ENCODE measurements at regions not wholly inside any gene's neighbourhood (a gene's known extent, or its start where the extent isn't known, plus 50 kb on each side); places are given as distances from the start of the nearest gene placed in this dataset.

DNA sequence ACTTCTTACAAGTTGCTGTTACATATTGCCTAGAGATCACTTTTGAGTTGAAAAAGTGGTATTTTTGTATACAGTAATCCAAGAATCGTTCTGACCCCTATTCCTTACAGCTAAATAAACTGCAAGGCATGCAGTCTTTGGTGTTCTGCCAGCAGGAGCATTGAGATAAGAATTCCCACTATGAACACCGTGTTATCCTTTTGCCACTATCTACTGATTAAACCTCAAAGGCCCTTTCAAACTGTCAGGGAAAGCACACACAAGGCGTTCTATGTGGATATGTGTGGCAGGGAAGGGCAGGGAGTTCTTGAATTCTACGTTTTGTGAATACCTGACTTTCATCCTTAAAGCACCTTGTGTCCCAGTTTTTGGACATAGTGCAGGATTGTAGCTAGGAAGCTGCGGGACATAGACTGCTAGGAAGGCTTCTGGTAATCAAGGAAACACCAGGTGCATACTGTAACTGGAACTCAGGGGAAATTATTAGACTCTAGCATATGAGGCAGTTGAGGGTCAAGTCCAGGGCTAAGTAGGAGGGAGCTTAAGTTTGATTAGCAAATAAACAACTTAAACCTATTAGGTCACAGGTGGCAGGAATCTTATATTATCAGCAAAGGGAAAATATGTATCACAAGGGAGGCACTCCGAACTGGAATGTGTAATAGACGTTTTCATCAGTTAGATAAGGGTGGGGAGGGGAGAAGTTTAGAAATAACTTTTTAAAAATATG, 506.6 kb downstream of the RNF144B start:
- peaks cover 5% of the 10 kb centered on the region for H3K9me3 Mint-ChIP-seq
- DNase-seq = no peak
- H3K36me3 Mint-ChIP-seq (ENCODE audit: low read depth) = no peaks in the 10 kb centered on the region
- CTCF ChIA-PET = no interaction called here
- no peaks in the 10 kb centered on the region for H3K27me3 ChIP-seq (ENCODE audit: control insufficient read depth in 1 of 2, insufficient read depth in 2 of 2, low read length in 2 of 2)
- intact Hi-C loops (cut with DNase I, micrococcal nuclease) = no loop called here
- TF ChIP-seq, protein P1, sequence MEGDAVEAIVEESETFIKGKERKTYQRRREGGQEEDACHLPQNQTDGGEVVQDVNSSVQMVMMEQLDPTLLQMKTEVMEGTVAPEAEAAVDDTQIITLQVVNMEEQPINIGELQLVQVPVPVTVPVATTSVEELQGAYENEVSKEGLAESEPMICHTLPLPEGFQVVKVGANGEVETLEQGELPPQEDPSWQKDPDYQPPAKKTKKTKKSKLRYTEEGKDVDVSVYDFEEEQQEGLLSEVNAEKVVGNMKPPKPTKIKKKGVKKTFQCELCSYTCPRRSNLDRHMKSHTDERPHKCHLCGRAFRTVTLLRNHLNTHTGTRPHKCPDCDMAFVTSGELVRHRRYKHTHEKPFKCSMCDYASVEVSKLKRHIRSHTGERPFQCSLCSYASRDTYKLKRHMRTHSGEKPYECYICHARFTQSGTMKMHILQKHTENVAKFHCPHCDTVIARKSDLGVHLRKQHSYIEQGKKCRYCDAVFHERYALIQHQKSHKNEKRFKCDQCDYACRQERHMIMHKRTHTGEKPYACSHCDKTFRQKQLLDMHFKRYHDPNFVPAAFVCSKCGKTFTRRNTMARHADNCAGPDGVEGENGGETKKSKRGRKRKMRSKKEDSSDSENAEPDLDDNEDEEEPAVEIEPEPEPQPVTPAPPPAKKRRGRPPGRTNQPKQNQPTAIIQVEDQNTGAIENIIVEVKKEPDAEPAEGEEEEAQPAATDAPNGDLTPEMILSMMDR (IDR thresholded peaks at IDR 0.05) = no peak
- peaks cover 0 to 3% of the 10 kb centered on the region in 2 experiments for H3K9me3 ChIP-seq (ENCODE audit: control insufficient read depth in 1 of 2, insufficient read depth in 1 of 2, low read length in 2 of 2)
- H3K4me1 Mint-ChIP-seq (ENCODE audit: low read depth) = no peaks in the 10 kb centered on the region
- POLR2A ChIA-PET = no interaction called here
- no peak overlapping the region for H3K4me3 Mint-ChIP-seq
- no peak for ATAC-seq (ENCODE audit: poor library complexity)
- H3K27me3 Mint-ChIP-seq = no peaks in the 10 kb centered on the region
- H3K4me1 ChIP-seq (ENCODE audit: insufficient read depth, low read length) = no peaks in the 10 kb centered on the region
- H3K27ac Mint-ChIP-seq = no peak overlapping the region
- no peak overlapping the region for H3K27ac ChIP-seq (ENCODE audit: low read depth in 1 of 2, low read length in 2 of 2)
- no peak overlapping the region for H3K4me3 ChIP-seq (ENCODE audit: low read length)
- H3K36me3 ChIP-seq (ENCODE audit: insufficient read depth, low read length) = no peaks in the 10 kb centered on the region

DNA sequence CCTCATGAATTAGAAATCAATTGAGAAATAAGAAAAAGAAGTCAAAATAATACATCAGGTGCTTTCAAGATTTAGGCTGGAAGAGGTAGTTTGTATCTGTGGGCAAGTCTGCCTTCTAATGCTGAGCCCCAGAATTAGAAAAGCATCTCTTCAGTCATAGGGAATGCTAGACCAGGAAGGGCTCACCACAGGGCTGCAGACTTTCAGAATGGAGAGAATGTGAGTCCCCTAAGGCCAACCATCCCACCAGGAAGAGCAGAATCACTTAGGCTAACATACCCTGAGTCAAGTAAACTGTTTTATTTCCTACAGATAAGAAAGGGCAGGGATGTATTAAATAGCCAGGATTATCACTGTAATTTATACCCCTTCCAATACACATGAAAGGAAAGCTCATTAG, 510.2 kb downstream of the RNF144B start:
- no peak overlapping the region for H3K4me3 Mint-ChIP-seq

DNA sequence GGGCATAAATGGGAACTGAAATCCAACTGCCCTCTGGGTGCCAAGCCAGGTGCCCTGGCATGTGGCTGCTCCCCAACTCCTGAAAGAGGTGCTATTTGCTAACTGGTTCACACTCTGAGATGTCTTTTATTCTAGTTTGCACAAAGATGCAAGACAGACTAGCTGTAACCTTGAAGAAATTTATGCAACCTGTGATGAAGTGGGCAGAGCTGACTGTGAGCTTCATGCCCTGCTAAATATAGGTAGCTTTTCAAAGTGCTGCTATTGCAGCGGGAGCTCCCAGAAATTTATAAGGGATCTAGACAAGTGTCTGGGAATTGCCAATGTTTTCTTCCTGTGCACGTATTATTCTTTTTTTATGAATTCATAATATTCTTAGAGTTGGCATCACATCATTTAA, 517.5 kb downstream of the RNF144B start:
- TF ChIP-seq, protein P1 (IDR thresholded peaks at IDR 0.05) = no peak
- Histone ChIP-seq H3K4me3 (ENCODE audit: low read length) (no peak overlapping the region), H3K27ac (ENCODE audit: low read depth in 1 of 2, low read length in 2 of 2) (no peak overlapping the region), H3K4me1 (ENCODE audit: insufficient read depth, low read length) (no peaks in the 10 kb centered on the region), H3K9me3 (ENCODE audit: control insufficient read depth in 1 of 2, insufficient read depth in 1 of 2, low read length in 2 of 2) (no peaks in the 10 kb centered on the region), H3K36me3 (ENCODE audit: insufficient read depth, low read length) (no peaks in the 10 kb centered on the region), H3K27me3 (ENCODE audit: control insufficient read depth in 1 of 2, insufficient read depth in 2 of 2, low read length in 2 of 2) (no peaks in the 10 kb centered on the region)
- ATAC-seq (ENCODE audit: poor library complexity) (no peak), DNase-seq (no peak)
- Mint-ChIP-seq H3K9me3 (peaks cover 4% of the 10 kb centered on the region), H3K4me1 (ENCODE audit: low read depth) (no peaks in the 10 kb centered on the region), H3K27ac (no peak overlapping the region), H3K36me3 (ENCODE audit: low read depth) (no peaks in the 10 kb centered on the region), H3K4me3 (no peak overlapping the region), H3K27me3 (no peaks in the 10 kb centered on the region)
- intact Hi-C loops (cut with DNase I, micrococcal nuclease) = no loop called here
- POLR2A ChIA-PET = no interaction called here
- CTCF ChIA-PET = no interaction called here

More for the DNA sequence above, 510.2 kb downstream of the RNF144B start:
- no peak overlapping the region for H3K4me3 ChIP-seq (ENCODE audit: low read length)
- POLR2A ChIA-PET = no interaction called here
- H3K36me3 ChIP-seq (ENCODE audit: insufficient read depth, low read length) = no peaks in the 10 kb centered on the region
- no peaks in the 10 kb centered on the region for H3K4me1 ChIP-seq (ENCODE audit: insufficient read depth, low read length)
- ATAC-seq (ENCODE audit: poor library complexity) (no peak), DNase-seq (no peak)
- Mint-ChIP-seq H3K27ac (no peak overlapping the region), H3K36me3 (ENCODE audit: low read depth) (no peaks in the 10 kb centered on the region), H3K4me1 (ENCODE audit: low read depth) (no peaks in the 10 kb centered on the region), H3K9me3 (peaks cover 5% of the 10 kb centered on the region), H3K27me3 (no peaks in the 10 kb centered on the region)
- TF ChIP-seq, protein P1 (IDR thresholded peaks at IDR 0.05) = no peak
- CTCF ChIA-PET = no interaction called here
- H3K27me3 ChIP-seq (ENCODE audit: control insufficient read depth in 1 of 2, insufficient read depth in 2 of 2, low read length in 2 of 2) = no peaks in the 10 kb centered on the region
- intact Hi-C loops (cut with DNase I, micrococcal nuclease) = no loop called here
- peaks cover 0 to 5% of the 10 kb centered on the region in 2 experiments for H3K9me3 ChIP-seq (ENCODE audit: control insufficient read depth in 1 of 2, insufficient read depth in 1 of 2, low read length in 2 of 2)
- H3K27ac ChIP-seq (ENCODE audit: low read depth in 1 of 2, low read length in 2 of 2) = no peak overlapping the region

Measured in CD4-positive, alpha-beta T cell (primary cell).